Tibial nerve (tissue), 3 donors: ENCODE measurements at regions not wholly inside any gene's neighbourhood (a gene's known extent, or its start where the extent isn't known, plus 50 kb on each side); places are given as distances from the start of the nearest gene placed in this dataset.

Experiments
- POLR2A ChIP-seq, 2 donors: fragments of 450-650 bp; IDR thresholded peaks; one replicate each; pipeline ENCODE4 v1.6.1; 2017; ENCODE audit warnings: antibody characterized with exemption in 2 of 2, mild to moderate bottlenecking in 2 of 2, moderate library complexity in 2 of 2
- TF ChIP-seq, protein P1 (sequence below), 5 experiments: fragments of 200-600 bp in 3 of 5; fragments of 450-650 bp in 2 of 5; sonication (generic) in 3 of 5; IDR thresholded peaks; one replicate each; pipeline ENCODE4 v1.5.1; 2016 to 2019; ENCODE audit warnings: antibody characterized with exemption in 5 of 5, mild to moderate bottlenecking in 3 of 5, moderate library complexity in 2 of 5

DNA sequence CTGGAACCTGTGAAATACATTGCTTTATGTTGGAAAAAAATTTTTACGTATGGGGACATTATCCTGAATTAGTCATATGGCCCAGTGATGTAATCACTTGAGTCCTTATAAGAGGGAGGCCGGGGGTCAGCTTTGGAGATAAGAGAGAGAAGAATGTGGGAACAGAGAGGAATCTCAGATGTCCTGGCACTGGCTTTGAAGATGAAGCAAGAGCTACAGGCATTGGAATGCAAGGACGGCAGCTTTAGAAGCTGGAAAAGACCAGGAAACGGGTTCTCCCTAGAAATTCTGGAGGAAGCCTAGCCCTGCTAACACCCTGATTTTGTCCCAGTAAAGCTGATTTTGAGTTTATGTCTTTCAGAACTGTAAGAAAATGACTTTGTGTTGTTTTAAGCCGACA lies 1129.9 kb upstream of the GYPC start:
- TF ChIP-seq POLR2A (IDR thresholded peaks at IDR 0.05): no peak
- TF ChIP-seq, protein P1, sequence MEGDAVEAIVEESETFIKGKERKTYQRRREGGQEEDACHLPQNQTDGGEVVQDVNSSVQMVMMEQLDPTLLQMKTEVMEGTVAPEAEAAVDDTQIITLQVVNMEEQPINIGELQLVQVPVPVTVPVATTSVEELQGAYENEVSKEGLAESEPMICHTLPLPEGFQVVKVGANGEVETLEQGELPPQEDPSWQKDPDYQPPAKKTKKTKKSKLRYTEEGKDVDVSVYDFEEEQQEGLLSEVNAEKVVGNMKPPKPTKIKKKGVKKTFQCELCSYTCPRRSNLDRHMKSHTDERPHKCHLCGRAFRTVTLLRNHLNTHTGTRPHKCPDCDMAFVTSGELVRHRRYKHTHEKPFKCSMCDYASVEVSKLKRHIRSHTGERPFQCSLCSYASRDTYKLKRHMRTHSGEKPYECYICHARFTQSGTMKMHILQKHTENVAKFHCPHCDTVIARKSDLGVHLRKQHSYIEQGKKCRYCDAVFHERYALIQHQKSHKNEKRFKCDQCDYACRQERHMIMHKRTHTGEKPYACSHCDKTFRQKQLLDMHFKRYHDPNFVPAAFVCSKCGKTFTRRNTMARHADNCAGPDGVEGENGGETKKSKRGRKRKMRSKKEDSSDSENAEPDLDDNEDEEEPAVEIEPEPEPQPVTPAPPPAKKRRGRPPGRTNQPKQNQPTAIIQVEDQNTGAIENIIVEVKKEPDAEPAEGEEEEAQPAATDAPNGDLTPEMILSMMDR (IDR thresholded peaks at IDR 0.05): no peak
